ENCODE measurements at regions not wholly inside any gene's neighbourhood (a gene's known extent, or its start where the extent isn't known, plus 50 kb on each side); places are given as distances from the start of the nearest gene placed in this dataset.

DNA sequence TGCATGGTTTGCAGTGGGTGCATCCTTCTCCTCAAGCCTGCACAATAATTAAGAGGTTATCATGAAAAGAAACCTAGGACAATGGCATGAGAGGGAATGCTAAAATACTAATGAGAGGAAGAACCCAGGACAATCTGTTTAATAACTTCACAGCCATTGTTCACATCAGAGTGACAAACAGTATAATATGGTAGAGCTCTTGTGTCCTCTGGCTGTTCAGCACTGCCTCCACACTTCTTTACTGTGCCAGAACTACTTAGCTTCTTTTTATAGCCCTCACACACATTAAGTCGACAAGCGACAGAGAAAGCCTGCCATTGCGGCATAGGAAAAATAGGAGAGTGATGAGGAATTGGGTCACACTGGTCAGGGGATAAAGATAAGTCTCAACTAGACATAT, 65.0 kb upstream of the MEIS2 start:
- intact Hi-C loops (cut with micrococcal nuclease) = no loop called here

DNA sequence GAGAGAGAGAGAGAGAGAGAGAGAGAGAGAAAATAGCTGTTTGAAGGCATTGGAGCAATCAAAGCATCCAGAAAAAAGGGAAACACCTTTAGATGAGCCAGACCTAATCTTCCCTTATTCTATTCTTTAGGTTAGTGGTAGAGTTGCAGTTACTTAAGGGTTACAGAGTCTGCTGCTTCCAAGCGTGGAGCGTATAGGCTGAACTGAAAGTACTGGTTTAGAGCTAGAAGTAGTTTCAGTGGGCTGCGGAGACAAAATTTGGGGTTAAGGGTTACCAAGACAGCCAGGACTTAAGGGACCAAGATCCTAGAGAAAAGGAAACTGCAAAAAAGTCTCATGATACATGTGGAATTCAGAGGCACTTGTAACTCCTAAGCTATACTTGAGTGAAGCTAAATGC, 66.1 kb upstream of the MEIS2 start:
- intact Hi-C loops (cut with micrococcal nuclease) = no loop called here

DNA sequence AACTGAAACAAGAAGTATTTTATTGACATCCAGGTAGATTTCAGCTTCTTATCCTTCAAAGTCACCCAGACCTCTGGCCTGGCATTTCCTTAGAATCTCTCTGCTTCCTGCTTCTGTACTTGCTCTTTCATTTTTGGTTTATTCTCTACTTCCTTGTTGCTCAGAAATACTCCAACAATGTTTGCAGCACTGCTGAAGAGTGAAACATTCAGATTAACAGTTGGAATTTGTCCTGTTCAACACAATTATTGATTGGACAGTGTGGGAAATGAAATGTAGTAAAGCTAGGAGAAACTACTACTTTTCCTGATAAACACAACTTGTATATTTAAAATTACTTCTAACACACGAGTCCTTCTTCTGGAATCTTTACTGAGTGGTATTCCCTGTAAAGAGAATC, 81.0 kb upstream of the MEIS2 start:
- intact Hi-C loops (cut with micrococcal nuclease) = no loop called here

DNA sequence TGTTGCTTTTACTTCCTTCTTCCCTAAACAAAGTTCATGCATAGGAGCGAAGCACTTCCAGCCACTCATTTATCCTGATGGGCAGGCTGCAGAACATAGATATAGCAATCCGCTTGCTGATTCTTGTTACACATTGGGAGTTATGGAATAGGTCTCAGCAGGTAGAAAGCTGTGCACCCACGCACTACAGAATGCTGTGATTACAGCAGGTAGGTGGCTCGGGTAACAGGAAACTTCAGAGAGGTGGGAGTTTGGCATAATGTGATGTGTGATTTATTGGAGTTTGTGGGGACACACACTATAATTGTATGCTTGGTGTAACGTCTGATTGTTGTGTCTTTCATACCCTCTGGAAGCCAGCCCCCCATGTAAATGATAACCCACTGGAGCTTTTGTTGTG, 99.2 kb upstream of the MEIS2 start:
- intact Hi-C loops (cut with micrococcal nuclease) = no loop called here

DNA sequence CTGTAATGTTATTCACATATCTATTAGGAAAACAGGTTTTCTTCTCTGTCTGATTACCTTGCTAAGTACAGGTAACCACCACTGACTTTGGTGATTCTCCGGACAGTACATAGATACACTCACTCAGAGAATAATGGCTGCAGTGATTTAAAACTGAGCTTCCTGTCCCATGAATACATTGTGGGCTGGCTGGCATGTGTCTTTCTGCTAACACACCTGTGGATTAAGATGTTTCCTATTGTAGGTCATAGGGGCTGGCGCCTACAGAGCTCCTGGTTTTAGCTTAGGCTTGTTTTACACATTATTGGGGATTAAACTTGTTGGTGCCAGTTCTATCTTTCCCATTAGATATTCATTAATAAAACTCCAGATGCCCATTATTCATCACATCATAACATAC, 102.7 kb upstream of the MEIS2 start:
- intact Hi-C loops (cut with micrococcal nuclease) = no loop called here

DNA sequence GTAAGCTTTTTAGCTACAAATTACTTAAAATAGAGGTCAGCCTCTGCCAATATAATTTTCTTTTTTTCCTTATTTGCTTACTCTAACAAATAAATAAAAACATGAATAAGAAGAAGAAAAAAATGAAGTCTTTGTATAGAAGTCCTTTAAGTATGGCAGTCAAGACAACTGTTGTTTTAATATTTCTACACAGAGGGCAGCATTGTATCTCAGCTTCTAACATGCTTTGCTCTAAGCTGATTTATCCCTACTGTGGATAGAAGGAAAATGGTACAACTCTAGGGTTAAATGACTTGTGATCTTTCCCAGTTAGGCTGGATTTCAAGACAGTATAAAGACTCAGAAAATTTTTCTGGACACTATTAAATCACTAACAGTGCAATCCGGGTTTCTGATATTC, 104.3 kb upstream of the MEIS2 start:
- intact Hi-C loops (cut with micrococcal nuclease) = no loop called here

DNA sequence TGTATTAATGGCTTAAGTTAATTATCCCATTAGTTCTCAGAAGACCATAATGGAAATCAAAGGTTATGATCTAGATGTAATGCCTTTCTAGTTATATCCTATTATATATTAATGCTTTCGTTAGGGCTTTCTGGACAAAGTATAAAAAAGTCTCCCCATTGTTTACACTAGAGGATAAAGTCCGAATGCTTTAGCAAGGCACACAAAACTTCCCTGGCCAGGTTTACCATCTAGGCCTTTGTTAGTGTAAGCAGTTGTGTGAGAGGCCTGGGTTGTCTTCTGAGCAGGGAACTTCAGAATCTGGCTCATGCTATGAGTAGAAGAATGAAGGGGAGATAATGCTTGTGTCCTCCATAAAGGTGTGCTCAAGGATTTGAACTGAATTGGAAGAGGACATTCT, 106.3 kb upstream of the MEIS2 start:
- intact Hi-C loops (cut with micrococcal nuclease) = no loop called here

DNA sequence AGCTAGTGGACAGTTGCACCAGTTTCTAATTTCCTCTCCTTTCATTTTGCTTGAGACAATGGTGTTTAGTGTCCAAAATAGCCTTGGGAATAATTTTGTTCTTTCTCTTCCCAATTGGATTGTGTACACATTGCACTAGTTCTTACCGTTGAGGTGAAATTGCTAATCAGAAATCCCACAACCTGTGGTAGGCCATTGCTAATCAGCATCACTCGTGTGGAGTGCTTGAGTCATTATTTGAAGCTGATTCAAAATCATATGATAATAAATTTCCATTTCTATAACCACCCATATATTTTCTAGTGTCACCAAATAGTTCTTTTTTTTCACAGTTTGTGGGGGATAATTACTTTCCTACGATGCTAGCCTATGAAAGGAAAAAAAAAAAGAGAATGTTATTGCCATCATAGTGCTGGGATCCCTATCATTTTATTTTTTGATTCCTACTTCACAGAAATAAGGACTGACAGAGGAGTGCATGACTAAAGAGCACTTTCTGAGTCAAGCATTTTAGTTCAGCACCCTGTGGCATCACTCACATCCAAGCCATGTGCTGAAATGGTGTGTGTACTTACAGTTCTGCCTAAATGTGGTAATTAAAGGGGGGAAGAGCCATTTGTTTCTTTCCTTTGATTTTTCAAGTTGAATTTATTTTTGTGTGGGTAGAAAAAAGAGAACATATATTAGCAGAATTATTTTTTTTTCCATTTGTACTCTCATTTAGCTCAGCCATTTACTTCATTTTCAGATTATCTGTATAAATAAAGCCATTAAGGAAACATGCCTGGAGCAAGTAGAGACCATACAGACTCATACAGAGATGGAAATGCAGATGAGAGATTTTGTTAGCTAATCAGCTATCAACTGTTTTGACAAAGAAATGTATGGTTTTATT, 108.0 kb upstream of the MEIS2 start:
- intact Hi-C loops (cut with micrococcal nuclease) = no loop called here

DNA sequence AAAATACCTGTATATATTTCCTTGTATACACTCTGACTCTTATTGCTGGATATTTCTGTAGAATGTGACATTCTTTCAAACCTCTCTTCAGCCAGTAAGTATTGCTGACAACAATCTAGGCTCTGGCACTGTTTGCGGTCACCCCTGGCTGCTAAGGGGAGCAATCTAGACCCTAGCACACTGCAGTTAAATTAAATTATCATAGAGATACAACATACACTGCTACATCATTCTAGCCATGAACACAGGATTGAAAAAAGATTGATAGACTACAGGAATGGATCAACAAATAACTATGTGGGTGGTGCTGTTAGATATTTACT, 108.7 kb upstream of the MEIS2 start:
- intact Hi-C loops (cut with micrococcal nuclease) = no loop called here

DNA sequence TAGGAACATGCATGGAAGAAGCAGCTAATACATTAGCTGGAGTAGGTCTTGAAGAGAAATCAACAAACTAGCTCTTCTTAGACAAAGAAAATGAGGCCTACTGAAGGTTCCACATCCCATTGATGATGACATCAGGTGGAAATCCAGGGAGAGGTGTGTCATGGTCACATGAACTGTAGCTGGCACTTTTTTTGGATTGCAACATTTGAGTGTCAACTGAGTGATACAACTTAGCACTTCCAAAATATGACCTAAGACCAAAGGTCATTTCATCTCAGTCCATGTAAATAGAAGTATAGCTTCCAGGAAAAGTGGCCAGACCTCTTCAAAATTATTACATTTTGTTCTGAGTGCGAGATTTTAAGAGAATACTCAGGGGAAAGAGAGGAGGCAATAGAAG, 117.2 kb upstream of the MEIS2 start:
- intact Hi-C loops (cut with micrococcal nuclease) = no loop called here

DNA sequence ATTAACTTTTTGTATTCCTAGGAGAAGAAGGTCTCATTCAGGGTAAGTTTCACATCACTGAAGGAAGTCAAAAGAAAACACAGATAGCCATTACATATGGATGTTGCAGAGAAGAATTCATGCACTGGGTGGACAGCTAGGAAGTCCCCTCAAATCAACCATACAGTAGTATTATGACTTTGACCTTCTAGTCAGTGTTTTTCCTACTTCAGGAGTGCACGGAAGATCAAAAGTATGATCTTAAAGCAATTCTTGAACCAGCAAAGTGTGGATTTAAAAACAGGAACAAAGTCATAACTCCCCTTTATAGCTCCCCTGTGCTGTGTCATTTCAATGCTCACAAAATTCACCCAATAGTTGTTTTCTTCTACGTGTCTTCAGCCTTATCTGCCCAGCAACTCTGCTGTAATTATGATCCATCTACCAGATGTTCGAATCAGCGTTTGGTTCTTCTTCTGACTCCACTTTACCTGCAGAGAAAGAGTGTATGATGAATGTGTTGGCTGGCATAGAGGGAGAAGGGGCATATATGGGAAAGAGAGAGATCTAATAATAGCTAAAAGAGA, 118.1 kb upstream of the MEIS2 start:
- intact Hi-C loops (cut with micrococcal nuclease) = no loop called here

DNA sequence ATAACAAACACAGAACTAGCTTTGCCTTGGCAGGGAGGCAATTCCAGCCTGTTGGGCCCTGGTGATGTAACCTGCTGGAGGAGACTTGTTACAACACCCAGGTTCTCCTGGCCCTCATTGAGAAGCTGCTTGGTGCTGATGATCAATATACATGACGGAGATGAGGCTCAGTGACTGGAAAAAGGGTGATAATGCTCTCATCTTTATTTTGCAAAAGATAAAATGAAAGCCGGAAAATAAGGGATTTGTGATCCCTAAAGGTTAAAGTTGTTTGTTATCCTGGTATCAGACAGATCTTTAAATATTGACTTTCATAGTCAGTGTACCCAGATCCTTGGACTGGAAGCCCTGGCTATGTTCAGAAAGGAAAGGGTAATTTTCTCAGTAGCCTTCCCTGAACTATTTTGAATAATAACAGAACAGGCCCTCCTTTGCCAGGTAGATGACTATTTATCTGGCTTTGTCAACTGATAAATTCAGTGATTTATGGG, 118.9 kb upstream of the MEIS2 start:
- intact Hi-C loops (cut with micrococcal nuclease) = no loop called here

DNA sequence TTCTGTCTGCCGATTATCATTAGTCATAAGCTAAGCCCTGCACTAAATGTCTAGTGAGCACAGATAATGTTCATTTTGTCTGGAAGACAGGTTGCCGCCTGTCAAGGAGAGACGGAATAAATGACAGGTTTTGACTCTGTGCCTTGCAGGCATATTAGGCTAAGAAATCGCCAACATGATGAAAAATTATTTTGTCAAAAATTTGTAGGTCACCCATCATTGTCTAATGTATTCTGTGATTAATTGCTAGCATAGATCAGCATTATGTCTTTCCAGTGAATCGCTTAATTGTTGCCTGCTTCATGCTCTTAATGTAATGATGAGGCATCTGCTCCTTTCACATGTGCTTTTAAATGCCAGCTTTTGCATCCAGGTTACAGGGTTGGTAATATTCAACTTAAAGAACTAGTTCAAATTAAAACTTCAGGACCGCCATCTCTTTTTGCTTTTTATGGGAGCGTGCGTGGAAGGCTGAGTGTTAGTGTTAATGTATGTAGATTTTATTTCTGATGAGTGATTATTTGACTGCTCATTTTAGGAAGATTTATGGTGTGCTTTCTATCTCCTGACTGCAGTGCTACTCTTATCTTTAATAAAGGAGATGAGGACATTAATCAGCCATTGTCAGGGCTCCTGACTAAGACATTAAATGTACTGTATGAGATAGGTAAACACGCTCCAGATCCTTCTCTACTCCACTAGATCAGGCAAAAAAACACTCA, 120.8 kb upstream of the MEIS2 start:
- intact Hi-C loops (cut with micrococcal nuclease) = no loop called here

DNA sequence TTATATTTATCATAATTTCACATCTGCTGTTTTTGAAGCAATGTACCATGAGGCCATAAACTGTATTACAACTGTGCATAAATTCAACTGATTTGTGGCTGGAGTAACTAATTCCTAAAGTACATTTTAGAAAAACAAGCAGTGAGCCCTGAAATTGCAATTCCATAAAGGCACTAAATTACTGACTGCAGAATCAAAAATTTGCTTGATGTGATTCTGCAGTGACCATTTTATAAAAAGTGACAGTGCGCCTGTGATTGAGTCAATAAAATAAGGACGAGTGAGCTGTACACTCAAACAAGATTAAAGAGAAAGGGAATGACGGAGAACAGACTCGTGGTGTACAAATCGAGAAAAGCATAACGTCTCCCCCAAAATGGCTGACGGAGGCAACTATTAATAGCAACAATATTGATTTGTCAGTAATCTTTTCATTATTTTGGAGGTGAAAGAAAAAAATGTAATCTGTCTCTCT, 121.4 kb upstream of the MEIS2 start:
- intact Hi-C loops (cut with micrococcal nuclease) = no loop called here

DNA sequence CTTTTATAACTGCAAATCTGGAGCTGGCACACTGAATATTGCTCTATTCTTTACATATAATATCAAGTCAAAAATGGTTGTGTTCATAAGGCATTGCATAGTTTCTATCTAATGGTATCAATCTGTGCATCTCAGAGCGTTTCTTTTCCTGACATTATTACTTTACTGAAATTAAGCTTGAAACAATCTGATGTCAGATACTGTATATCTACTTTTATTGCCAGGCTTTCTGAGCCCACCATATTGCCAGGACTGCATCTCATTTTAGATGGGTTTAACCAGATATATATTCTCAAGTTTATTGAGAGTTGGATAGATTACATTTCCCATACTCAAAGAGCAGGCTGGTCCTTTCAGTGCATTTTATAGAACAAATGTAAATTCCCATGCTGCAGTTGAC, 122.7 kb upstream of the MEIS2 start:
- intact Hi-C loops (cut with micrococcal nuclease) = no loop called here

DNA sequence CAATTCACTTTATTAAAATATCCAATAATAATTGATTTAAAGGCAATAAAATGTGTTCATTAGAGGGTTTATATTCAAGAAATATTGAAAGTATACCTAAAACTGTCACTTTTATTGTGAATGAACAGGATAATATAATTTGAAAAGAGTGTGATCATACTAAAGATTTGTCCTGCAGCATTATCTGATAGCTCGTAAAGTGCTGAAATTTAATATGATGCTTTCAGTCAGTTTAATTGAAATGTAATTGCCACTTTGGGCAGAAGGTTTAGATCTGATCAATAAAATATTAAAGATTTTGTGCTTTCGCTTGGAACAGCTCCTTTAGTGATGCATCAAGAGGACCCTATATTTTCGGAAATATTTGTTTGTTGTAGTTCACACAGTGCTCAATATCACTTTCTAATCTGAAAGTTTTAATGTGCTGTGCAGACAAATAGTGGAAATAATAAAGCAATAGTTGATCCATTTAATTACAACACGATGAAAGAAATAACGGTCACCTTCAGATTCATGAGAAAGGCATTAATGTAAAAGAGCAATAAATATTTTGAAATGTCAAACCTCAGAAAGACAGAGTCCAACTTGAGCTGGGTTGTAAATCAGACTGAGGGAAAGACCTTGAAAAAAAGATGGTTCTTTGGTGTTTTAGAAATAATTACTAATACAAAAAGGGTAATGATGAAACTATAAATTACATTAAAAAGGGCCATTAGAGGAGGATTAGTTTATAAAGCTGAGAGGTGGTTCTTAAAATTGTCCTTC, 129.7 kb upstream of the MEIS2 start:
- intact Hi-C loops (cut with micrococcal nuclease) = no loop called here

DNA sequence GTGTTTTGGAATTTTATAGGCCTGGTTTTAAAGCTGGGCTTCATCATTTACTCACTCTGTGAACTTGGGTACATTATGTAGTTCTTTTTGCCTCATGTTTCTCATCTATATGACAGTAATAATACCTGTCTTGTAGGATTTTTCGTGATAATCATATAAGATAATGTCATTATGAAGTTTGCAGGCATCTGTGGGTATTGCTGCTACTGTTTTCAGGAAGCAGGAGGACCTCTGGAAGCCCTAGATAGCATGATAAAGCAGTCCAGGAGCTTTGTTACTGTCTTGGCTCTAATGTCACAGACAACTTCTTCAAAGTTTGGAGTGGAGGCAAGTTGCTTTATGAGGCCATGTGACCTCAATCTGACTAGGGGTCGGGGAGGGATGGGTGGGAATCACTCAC, 145.0 kb upstream of the MEIS2 start:
- intact Hi-C loops (cut with micrococcal nuclease) = no loop called here

DNA sequence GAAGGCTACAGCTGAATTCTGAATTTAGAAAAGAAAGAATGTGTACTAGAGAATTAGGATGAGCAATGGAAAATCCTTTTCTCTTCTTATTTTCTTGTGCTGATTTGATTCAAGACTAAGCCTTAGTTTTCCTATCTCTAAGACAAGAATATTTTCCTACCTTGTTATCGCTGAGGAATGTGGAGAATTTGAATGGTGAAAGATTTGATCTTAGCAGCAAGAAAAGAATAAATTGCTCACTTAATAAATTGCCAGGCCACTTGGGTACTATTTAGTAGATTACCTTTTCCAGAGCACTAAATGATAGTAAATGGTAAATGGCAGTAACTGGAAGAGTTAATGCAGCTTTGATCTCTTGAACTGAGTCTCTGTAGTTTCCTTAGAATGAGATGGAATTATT, 145.7 kb upstream of the MEIS2 start:
- intact Hi-C loops (cut with micrococcal nuclease) = no loop called here

DNA sequence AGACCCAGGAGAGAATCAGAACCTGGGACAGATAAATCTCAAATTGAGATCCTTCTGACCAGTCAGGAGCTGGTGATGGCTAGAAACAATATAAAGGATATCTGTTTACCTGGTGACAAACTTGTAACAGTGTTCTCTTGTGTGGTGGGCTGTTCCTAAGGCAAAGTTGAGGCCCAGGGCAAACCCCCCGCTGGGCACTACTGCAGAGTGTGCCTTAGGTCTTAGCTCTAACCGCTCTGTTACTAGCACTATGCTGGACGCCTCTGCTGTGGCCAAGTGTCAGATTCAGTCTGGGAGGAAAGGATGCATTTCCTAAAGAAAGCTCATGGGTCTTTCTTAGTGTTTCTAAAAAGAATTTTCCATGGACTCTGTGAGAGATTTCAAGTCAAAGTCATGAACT, 146.5 kb upstream of the MEIS2 start:
- intact Hi-C loops (cut with micrococcal nuclease) = no loop called here

DNA sequence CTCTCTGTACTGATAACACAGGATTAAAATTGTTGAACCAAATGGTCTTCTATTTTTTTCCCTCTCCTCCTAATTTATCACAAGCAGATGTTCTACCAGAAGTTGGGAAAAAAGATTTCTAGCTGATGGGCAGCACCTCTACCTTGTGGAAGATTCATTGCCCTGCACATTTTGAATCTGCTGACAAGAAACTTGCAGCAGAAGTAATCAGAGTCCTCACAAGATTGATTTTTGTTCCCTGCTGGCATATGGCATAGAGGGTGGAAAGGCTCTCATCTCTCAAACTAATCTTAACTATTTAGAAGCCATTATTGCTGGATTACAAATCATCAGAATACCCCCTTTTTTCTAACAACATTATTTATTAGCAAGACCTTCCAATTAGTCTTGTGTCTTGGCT, 148.9 kb upstream of the MEIS2 start:
- intact Hi-C loops (cut with micrococcal nuclease) = no loop called here

DNA sequence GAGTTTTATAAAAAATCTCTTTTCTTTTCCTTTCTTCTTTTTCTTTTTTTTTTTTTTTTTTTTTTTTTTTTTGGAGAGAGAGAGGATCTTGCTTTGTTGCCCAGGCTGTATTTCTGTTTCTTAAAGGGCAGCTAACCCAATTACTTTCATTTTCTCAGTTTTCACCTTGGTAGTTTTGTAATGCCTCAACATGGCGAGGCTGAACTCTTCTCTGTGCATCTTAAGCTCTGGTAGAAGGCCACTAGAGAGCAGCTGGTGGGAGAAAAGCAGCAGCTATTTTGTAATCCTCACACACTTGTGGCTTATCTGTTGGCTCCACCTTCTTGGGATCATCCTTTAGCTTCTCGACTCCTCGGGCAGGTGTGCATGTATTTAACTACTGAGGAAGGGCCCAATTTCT, 152.2 kb upstream of the MEIS2 start:
- intact Hi-C loops (cut with micrococcal nuclease) = no loop called here

DNA sequence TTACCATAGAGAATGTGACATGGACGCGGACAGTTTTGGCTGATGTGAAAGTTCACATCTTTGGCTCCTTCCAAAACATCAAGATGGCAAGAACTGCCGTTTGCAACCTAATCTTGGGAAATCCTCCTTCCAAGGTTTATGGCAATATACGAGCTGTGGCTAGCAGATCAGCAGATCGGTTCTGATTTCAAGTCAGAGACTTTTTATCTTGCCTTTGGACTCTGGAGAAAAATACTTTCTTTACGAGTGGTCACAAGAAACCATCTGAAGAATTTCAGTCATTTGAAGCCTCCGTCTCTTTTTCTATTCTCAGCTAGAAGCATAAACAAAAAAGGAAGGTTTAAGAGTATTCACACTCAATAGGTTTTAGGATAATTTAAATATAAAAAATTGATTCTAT, 153.5 kb upstream of the MEIS2 start:
- intact Hi-C loops (cut with micrococcal nuclease) = no loop called here
